NCI-H460 (cell line): ENCODE measurements at regions not wholly inside any gene's neighbourhood (a gene's known extent, or its start where the extent isn't known, plus 50 kb on each side); places are given as distances from the start of the nearest gene placed in this dataset.
"Not testable (repeated sequence)": the region's sequence is repeated elsewhere in the genome, so short reads cannot be mapped to it uniquely, and the experiment has no call there.

ENCODE experiments used
- DNase-seq: peaks from one replicate; pipeline ENCODE4 v3.0.0-alpha.2; 2016; ENCODE audit warnings: low read depth; ENCODE audit errors: extremely low read depth

DNA sequence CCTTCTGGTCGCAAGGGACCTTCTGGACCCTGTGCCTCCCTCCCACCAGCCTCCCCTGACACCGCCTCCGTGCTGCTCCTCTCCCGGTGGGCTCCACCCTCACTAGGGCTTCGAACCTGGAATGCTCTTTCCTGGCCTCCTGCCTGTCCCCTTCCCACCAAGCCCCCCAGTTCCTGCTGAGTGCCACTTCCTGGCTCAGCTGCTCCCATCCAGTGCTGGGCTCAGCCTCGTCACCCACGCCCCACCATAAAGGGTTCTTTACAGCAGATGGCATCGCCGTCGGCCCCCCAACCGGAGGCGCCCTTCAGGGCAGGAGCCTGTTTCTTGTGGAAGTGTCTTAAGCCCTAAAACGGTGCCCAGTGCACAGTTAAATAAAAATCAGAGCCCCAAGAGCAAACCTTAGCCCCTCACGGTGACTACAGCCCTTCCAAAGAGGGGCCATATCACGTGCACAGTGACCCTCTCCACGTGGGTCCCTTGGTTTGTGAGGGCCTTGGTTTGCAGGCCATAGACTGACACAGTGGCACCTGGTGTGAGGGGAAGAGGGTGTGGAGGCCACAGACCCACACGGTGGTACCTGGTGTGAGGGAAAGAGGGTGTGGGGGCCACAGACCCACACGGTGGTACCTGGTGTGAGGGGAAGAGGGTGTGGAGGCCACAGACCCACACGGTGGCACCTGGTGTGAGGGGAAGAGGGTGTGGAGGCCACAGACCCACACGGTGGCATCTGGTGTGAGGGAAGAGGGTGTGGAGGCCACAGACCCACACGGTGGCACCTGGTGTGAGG is 111.4 kb downstream of the METRNL start:
- DNase-seq = no peak

DNA sequence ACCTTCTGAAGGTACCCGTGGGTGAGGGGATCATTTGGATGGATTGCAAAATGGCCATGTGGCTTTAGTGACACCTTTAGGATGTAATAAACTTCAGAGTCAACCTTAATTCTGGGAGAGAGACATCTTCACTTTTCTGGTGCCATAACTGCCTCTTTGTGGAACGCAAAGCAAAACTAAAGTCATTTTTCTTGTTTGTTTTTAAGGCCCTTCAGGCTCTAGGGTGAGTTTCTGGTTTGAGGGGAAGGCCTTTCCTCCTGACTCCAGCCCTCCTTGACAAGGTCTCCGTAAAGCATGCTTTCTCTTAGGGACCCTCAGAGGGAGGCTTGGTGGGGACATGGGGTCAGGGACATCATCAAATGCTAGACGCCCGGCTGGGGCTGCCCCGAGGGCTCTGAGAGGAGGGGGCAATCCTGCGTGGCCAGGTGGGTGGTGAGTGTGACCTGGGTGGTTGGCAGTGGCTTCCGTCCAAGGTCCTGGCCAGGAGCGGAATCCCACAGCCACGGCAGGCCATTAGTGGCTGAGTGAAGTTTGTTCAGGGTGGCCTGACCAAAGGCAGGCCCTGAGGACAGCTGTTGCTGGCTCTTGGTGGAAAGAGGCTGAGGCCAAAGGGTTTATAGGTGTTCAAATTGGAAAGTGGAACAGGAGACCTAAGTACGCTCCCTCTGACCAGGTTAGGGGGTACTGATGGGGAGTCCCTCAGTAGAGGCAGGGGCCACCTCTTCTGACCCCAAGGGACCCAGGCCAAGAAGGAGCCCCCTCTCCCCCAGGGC is 112.2 kb downstream of the METRNL start:
- no peak for DNase-seq

DNA sequence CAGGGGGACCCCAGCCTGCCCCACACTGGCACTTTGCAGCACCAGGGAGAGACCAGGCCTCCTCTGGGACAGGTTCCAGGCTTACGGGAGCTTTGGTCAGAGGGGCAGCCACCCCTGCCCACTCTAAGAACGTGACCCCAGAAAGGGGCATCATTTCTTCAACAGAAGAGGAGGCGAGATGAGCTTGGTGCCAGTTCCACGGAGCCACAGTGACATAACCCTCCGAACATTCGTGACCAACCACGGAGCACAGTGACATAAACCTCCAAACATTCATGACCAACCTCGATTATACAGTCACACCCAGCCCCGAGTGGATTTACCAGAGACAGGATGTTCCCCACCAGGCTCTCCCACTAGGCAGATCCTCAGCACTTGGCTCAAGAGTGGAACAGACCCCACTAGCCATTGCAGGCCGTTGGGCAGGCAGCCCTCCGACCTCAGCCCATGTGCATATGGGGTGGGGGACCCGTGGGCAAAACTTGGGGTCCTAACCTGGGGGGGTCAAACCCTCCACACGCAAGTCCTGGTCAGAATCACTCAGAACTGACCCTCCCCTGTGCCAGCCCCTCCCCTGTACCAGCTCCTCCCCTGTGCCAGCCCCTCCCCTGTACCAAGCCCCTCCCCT is 112.9 kb downstream of the METRNL start:
- DNase-seq = no peak

DNA sequence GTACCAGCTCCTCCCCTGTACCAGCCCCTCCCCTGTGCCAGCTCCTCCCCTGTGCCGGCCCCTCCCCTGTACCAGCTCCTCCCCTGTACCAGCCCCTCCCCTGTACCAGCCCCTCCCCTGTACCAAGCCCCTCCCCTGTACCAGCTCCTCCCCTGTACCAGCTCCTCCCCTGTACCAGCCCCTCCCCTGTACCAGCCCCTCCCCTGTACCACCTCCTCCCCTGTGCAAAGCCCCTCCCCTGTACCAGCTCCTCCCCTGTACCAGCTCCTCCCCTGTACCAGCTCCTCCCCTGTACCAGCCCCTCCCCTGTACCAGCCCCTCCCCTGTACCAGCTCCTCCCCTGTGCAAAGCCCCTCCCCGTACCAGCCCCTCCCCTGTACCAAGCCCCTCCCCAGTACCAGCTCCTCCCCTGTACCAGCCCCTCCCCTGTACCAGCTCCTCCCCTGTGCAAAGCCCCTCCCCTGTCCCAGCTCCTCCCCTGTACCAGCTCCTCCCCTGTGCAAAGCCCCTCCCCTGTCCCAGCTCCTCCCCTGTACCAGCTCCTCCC is 113.5 kb downstream of the METRNL start:
- DNase-seq = not testable (repeated sequence)

DNA sequence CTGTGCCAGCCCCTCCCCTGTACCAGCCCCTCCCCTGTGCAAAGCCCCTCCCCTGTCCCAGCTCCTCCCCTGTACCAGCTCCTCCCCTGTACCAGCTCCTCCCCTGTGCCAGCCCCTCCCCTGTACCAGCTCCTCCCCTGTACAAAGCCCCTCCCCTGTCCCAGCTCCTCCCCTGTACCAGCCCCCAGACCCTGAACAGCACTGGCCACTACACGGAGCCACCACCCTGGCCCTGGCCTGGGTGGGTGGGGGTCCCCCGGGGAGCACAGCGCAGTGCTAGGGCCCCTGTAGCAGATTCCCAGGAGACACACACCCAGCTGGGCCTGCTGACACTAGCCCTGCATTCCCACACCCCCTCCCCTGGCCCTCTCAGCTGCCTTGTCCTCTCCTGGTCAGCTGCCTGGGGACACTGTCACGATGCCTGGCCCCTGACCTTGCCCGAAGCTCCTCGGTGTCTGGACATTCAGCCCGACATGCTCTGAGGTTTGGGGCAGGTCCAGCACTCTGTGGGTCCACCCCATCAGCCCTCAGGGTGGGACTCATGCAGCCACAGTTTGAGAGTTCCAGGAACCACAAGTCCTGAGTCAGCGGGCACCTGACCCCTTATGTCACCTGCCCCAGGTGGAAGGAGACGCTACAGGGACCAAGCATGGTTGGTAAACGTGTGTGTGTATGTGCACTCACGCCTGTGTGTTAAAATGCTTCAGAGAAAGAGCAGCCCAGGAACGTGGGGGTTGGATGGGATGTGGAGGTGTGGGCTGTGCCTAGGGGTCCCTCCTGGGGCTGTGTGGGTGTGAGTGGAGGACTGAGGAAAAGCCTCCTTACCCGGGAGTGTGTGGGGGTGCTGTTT is 114.2 kb downstream of the METRNL start:
- DNase-seq = no peak

DNA sequence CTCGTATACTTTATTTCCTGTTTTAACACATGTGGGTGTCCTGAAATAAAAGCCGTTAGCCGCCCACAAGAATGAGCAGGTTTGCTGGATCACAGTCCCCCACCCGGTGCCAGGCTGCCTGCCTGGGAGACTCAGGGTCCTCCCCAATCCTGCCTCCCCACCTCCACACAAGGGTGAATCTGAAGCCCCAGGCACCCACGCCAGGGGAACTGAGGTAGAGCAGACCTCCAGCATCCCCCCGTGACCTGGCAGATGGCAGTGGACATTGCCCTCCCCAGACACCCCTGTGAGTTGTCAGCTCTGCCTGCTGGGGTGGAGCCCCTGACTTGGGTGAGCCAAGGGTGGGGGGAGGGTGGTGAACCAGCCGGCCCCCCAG is 114.8 kb downstream of the METRNL start:
- DNase-seq = no peak

DNA sequence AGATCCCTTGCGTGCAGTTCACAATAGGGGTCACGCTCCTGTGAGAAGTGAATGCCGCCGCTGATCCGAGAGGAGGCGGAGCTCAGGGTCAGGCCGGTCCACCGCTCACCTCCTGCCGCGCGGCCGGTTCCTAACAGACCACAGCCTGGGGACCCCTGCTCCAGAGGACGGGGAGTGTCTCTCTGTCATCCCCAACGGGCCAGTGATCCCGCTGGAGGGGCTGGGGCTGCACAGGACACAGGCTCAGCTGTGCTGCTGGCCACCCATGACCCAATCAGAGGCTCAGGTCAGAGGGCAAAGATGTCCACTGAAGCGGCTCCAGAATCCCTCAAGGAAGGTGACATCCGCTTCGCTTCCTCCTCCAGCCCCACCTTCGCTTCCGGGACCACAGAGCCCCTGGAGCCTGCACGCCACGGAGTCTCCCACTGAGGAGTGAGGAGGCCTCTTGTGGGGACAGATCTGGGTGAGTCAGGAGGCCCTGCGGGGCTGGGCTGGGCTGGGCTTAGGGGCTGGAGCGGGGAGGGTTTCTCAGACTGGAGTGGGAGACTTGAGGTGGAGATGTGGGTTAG is 115.4 kb downstream of the METRNL start:
- DNase-seq = no peak

DNA sequence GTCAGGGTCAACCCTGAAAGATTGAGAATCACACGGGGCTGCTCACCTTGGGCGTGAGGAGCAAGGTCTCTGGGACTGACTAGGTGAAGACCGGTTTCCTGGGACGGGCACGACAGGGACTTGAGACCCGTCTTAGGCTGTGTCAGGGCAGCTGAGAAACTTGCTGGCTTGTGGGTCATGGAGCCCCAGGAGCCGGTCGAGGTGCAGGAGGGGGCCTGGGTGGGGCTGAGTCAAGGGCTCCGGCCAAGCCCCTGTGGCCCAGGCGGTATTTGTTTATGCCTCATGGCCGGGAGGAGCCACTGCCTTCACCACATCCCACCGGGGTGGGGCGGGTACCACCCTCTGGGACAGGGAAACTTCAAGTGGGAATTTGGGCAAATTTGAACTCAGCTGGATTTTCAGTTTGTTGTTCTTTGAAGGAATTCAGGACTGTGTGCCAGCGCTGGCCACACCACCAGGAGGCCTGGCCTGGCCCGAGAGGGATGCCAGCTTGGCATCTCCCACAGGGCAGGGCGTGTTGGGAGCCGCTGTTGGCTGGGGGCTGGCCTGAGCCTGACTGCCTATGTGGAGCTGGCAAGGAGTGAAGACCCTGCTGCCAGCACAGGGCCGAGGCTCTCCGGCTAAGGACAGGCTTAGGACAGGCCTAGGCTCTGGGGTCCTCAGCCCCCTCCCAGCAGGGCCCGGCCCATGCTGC is 116.1 kb downstream of the METRNL start:
- no peak for DNase-seq

DNA sequence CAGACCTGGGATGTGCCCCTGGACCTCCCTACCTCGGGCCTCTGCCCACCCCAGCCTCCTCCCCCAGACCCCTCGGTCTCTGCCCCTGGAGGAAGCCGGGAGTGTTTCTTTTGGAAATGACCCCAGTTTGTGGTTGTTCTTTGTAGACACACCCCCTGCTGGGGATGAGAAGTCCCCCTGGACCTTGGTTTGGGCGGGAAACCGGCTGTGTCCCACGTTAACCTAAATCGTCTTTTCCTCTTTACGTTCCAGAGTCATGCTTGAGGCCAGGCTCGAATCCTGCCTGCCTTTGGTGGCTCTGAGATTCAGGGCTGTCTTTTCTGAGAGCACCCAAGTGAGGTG is 116.6 kb downstream of the METRNL start:
- no peak for DNase-seq

DNA sequence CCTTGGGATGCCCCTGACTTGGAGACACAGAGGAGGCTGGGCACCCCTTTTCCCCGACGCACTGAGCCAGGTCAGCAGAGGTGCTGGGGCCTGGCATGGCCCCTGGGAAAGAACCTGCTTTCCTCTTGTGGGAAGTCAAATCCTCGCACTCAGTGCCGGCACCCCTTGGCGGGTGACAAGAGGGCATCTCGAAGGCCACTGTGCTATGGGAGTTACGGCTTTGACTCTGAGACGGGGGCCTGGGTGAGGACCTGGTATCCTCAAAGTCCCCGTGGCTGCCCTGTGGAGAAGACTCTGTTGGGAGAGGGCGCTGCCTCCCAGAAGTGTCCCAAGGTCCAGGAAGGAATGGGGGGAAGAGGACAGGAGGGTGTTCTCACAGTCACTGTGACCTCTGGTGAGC is 117.0 kb downstream of the METRNL start:
- DNase-seq = no peak

DNA sequence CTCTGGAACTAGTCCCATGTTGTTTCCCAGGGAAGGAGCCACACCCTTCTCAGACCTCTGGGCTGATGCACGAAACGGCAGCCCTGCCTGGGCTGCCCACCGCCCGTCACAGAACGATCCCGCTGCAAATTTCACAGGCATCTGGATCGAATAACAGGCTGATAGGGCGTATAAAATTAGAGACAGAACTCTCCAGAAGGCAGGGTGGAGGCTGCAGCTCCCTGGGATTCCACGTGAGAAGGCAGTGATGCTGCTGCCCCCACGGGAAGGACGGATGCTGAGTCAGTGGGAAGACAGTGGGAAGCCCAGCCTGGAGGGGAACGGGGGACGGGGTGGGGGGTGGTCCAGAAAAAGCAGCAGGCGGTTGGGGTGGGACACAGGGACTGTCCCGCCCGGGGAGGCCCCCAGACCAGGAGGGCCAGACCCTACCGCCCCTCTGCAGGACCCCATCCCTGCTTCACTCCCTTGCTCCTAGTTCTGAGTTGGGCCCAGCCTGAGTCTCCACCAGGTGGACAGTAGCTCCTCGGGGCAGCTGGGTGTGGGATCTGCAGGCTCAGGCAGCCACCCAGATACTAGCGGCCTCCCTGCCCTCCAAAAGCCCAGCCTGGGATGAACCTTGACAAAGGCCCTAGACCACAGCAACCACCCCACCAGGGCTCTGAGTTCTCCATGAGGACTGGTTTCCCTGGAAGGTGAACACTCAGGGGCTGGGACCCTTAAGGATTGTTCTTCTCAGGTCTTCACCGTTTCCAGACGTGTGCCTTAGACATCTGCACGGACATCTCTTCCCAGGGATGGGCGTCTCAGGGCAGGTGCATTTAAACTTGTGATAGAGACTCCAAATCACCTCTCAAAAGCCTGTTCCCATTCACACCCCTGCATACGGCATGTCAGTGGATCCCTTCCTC is 117.8 kb downstream of the METRNL start:
- no peak for DNase-seq

DNA sequence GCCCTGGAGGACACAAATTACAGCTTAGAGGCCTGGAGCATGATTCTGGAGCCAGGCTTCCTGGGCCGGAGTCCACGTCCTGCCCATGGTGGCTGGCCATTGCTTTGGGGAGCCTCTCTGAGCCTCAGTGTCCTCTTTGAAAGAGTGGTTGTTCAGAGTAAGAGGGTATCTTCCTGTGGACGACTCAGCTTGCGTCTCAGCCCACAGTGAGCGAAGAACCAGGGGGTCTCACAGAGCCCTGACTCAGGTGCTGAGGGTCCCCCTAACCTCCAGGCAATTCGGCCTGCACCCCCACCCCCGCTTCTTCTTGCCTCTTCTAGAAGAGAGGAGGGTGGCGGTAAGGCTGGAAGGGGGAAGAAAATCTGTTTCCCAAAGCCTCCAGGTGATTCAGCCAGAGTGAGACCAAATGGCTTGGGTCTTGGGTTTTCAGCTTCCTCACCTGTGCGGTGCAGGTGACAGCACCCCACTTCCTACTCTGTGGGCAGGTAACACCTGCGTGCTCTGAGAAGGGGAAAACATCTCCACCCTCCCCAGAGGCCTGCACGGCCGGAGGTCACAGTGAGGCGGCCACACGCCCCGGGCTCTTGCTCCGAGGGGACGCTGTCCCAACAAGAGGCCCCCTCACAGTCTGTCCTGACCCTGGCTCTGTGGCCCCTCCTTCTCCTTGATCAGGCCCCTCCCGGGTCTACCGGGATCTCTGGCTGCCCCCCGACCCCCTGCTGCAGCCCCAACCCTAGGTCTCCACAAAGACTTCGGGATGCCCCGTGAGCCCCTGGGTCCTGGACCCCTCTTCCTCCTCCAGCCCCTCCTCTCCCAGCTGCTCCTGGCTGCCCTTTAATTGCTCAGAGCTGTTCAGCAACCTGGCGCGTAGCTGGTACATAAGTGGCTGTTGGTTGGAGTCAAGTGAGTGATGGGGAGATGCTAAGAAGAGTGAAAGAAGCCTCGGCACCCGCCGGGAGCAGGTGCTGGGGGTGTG is 119.2 kb downstream of the METRNL start:
- no peak for DNase-seq

DNA sequence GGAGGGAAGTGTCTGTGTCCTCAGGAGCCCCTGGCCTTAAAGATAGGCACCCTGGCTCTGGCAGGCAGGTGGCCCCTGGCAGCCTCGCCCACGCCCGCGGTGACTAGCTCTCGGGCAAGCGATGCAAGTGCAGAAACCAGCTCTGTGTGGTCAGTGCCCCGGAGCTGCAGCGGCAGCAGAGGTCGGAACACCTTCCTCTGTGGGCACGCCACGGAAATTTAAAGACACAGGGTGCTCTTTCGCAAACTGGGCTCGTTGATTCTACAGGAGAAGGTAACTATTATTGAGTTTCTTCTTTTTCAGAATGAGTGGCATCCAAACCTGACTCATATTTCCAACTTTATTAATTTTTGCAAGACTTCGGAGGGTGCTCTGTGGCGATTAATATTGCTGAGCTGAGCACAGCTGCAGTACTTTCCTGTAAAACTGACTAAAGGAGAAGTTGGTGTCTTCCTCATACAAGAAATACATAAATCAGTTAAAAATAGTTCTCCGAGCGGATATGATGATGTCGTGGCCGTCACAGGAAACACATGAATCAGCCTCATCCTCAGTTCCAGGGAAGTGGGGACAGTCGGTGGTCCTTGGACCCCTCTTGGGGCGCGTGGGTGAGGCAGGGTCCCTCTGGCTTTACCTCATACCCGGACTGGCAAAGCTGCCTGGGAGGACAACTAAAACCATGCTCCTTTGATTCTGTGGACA is 120.2 kb downstream of the METRNL start:
- DNase-seq = no peak

DNA sequence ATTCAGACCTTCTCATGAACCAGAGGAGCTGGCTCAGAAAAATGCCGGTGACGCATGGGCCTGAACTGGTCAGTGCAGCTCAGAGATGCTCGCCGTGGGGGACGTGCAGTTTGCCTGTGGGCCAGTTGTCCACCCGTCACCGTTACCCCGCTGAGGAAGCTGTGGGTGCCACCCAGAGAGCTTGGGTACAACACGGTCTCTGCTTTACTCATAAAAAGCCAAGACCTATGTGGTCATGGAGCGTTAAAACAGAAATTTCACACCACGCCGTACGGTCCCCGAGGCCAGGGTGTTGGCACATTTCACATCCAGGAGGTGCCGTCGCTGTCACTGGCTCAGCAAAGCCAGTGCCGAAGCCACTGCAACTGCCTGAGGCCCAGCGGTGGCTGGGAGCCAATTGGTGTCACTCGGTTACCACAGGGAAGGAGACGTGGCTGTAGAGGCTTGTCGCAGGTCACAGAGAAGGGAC is 120.9 kb downstream of the METRNL start:
- DNase-seq = peak; percentile 52

DNA sequence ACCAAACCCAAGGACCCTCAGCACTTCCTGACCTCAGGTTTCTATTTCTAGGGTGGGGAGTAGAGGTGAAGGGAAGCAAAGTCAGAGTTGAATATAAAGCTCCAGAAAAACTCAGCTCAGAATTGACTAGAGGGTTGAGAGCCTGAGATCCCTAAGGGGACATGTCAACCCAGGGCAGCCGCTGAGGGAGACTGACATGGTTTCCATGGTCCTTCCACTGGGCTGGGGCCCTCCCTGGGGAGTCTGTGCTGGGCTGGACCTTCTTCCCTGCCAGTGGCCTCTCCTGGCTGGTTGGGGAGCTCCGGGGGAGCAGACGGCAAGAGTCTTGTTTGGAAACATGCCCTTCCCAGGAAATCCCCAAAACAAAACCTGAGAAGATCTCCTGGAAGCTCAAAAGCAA is 121.3 kb downstream of the METRNL start:
- no peak for DNase-seq

DNA sequence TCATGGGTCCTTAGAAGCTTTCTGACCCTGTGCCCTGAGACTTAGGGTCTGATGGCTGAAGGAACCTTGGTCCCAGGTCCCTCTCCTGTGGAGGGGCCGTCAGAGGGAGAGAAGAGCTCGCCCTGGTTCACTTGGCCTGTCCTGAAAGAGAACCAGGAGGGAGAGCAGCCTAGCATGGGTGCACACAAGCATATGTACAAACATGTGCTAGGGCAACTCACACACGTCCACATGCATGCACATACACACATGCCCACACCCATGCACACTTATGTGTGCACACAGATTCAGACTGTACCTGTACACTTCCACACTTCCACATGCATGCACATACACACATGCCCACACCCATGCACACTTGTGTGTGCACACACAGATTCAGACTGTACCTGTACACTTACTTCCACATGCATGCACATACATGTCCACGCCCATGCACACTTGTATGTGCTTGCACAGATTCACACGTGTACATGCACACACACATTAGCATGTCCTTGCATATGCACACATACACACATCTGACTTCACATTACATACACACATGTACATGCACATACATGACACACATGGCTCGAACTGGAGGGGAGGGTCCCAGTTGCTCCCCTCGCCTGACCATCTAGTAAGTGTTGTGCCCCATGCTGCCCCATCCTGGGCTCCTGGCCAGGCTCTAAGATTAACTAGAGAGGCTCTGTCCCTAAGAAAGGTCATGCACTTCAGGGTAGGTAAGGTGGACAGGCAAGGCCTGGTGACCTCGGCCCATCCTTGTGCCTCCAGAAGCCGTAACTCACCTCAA is 122.0 kb downstream of the METRNL start:
- DNase-seq = no peak
